Liver (tissue), 8 donors: ENCODE measurements at regions not wholly inside any gene's neighbourhood (a gene's known extent, or its start where the extent isn't known, plus 50 kb on each side); places are given as distances from the start of the nearest gene placed in this dataset.

Experiments used
- DNase-seq: peaks from one replicate; pipeline ENCODE4 v3.0.0-alpha.2; 2017; ENCODE audit warnings: low spot score
- H3K27ac ChIP-seq, 2 donors: one replicate each; pipeline ENCODE4 v1.7.0; 2013; ENCODE audit warnings: inconsistent platforms in 2 of 2, low read length in 2 of 2, control low read depth in 1 of 2, low read depth in 1 of 2, mild to moderate bottlenecking in 1 of 2
- H3K27me3 ChIP-seq, 4 donors: one replicate each; pipeline versions ENCODE4 v1.6.1 to v1.7.0; 2013; ENCODE audit warnings: low read length in 3 of 4, inconsistent platforms in 1 of 4, mild to moderate bottlenecking in 1 of 4, moderate library complexity in 1 of 4; ENCODE audit not compliant: control insufficient read depth in 4 of 4, insufficient read depth in 4 of 4
- H3K36me3 ChIP-seq, 4 donors: one replicate each; pipeline versions ENCODE4 v1.6.1 to v1.7.0; 2013; ENCODE audit warnings: low read length in 3 of 4, mild to moderate bottlenecking in 3 of 4, low read depth in 1 of 4, moderate library complexity in 1 of 4; ENCODE audit not compliant: control insufficient read depth in 4 of 4, insufficient read depth in 3 of 4
- H3K4me1 ChIP-seq, 4 donors: one replicate each; pipeline versions ENCODE4 v1.6.1 to v1.7.0; 2013; ENCODE audit warnings: low read length in 3 of 4, mild to moderate bottlenecking in 3 of 4, moderate library complexity in 1 of 4; ENCODE audit not compliant: control insufficient read depth in 4 of 4, insufficient read depth in 4 of 4
- H3K4me3 ChIP-seq, 3 donors: one replicate each; pipeline versions ENCODE4 v1.6.1 to v1.7.0; 2013; ENCODE audit warnings: low read length in 3 of 3, control low read depth in 1 of 3, low read depth in 1 of 3, mild to moderate bottlenecking in 1 of 3
- H3K9ac ChIP-seq, 2 donors: one replicate each; pipeline ENCODE4 v1.7.0; 2013; ENCODE audit warnings: low read length in 2 of 2, mild to moderate bottlenecking in 2 of 2, moderate library complexity in 2 of 2, control low read depth in 1 of 2, low read depth in 1 of 2
- H3K9me3 ChIP-seq, 4 donors: one replicate each; pipeline versions ENCODE4 v1.6.1 to v1.7.0; 2013; ENCODE audit warnings: low read length in 3 of 4; ENCODE audit not compliant: control insufficient read depth in 4 of 4
- ATF3 ChIP-seq: IDR thresholded peaks from 2 replicates; pipeline ENCODE4 v1.6.1; 2016; ENCODE audit warnings: antibody characterized with exemption
- CTCF ChIP-seq: fragments of 150-350 bp; IDR thresholded peaks from 2 replicates; pipeline ENCODE4 v1.5.1; 2017; ENCODE audit warnings: improper control_type of control experiment, low read depth, low read length; ENCODE audit not compliant: missing input control
- EGR1 ChIP-seq, 2 donors: IDR thresholded peaks; 2 replicates each; pipeline ENCODE4 v1.6.1; 2016 to 2018; ENCODE audit warnings: antibody characterized with exemption in 2 of 2, low read depth in 2 of 2
- FOXA1 ChIP-seq: IDR thresholded peaks from 2 replicates; pipeline ENCODE4 v1.6.1; 2016; ENCODE audit warnings: antibody characterized with exemption
- FOXA2 ChIP-seq: IDR thresholded peaks from 2 replicates; pipeline ENCODE4 v1.6.1; 2016; ENCODE audit warnings: antibody characterized with exemption
- GABPA ChIP-seq, 2 donors: IDR thresholded peaks in 1 of 2; conservative IDR thresholded peaks in 1 of 2; 2 replicates each; pipeline ENCODE4 v1.6.1; 2016; ENCODE audit warnings: antibody characterized with exemption in 2 of 2, mild to moderate bottlenecking in 1 of 2, moderate library complexity in 1 of 2
- HNF4A ChIP-seq, 2 donors: conservative IDR thresholded peaks; 2 replicates each; pipeline ENCODE4 v1.6.1; 2016; ENCODE audit warnings: antibody characterized with exemption in 2 of 2, mild to moderate bottlenecking in 2 of 2
- HNF4G ChIP-seq: IDR thresholded peaks from 2 replicates; pipeline ENCODE4 v1.6.1; 2016; ENCODE audit warnings: antibody characterized with exemption
- JUND ChIP-seq, 2 donors: IDR thresholded peaks; 2 replicates each; pipeline ENCODE4 v1.6.1; 2016; ENCODE audit warnings: antibody characterized with exemption in 2 of 2
- MAX ChIP-seq: IDR thresholded peaks from 2 replicates; pipeline ENCODE4 v1.6.1; 2016; ENCODE audit warnings: antibody characterized with exemption
- NR2F2 ChIP-seq: IDR thresholded peaks from 2 replicates; pipeline ENCODE4 v1.6.1; 2016; ENCODE audit warnings: antibody characterized with exemption
- RAD21 ChIP-seq, 2 donors: IDR thresholded peaks; 2 replicates each; pipeline ENCODE4 v1.6.1; 2016; ENCODE audit warnings: antibody characterized with exemption in 2 of 2, mild to moderate bottlenecking in 2 of 2
- REST ChIP-seq: IDR thresholded peaks from 2 replicates; pipeline ENCODE4 v1.6.1; 2016; ENCODE audit warnings: antibody characterized with exemption, mild to moderate bottlenecking
- RXRA ChIP-seq, 2 donors: IDR thresholded peaks; 2 replicates each; pipeline ENCODE4 v1.6.1; 2017 to 2018; ENCODE audit warnings: antibody characterized with exemption in 2 of 2, mild to moderate bottlenecking in 1 of 2
- SP1 ChIP-seq: IDR thresholded peaks from 2 replicates; pipeline ENCODE4 v1.6.1; 2018; ENCODE audit warnings: antibody characterized with exemption, mild to moderate bottlenecking
- TAF1 ChIP-seq: conservative IDR thresholded peaks from 2 replicates; pipeline ENCODE4 v1.6.1; 2016; ENCODE audit warnings: antibody characterized with exemption, mild to moderate bottlenecking
- YY1 ChIP-seq: IDR thresholded peaks from 2 replicates; pipeline ENCODE4 v1.6.1; 2016; ENCODE audit warnings: antibody characterized with exemption, mild to moderate bottlenecking
- ZBTB33 ChIP-seq: IDR thresholded peaks from 2 replicates; pipeline ENCODE4 v1.6.1; 2016; ENCODE audit warnings: antibody characterized with exemption
- WGBS: extraction: QIAGEN DNeasy Blood & Tissue Kit; methylation state at CpG from one replicate; pipeline ENCODE4 v1.1.7; 2013; 5-methylcytosine and 5-hydroxymethylcytosine counted together
- donor health status: healthy.
- donor health status: healthy.
- donor health status: healthy.
- donor health status: healthy.
- donor health status: healthy.

GRCh38 chr6:87971605-87972262 is 75.9 kb upstream of the SPACA1 start:
- peaks cover 0 to 4% (median 0%) of the 10 kb centered on the region in 4 donors for H3K4me1 ChIP-seq
- no peak overlapping the region for H3K9ac ChIP-seq
- DNase-seq, result no peak
- H3K27ac ChIP-seq, result no peak overlapping the region
- 74% methylated on average over 5 of the region's 5 CpGs for WGBS
- H3K27me3 ChIP-seq, result peaks cover 0 to 8% (median under 1%) of the 10 kb centered on the region in 4 donors
- no peak overlapping the region for H3K4me3 ChIP-seq
- no peaks in the 10 kb centered on the region for H3K36me3 ChIP-seq
- peaks cover 0 to 2% (median 0%) of the 10 kb centered on the region in 4 donors for H3K9me3 ChIP-seq
- no peak for TF ChIP-seq RAD21 (IDR thresholded peaks at IDR 0.05)
- no peak for TF ChIP-seq FOXA1

- Histone ChIP-seq H3K27ac (no peak overlapping the region), H3K9ac (no peak overlapping the region)
Measured at GRCh38 chr6:87968435-87969278, 79.0 kb upstream of the SPACA1 start.

More at GRCh38 chr6:87968435-87969278, 79.0 kb upstream of the SPACA1 start:
- Histone ChIP-seq H3K4me3 (peak overlapping the region in 1 of 3 donors; percentile 25), H3K9me3 (peaks cover 0 to 5% (median 0%) of the 10 kb centered on the region in 4 donors), H3K36me3 (no peaks in the 10 kb centered on the region), H3K27me3 (peaks cover 0 to 8% (median under 1%) of the 10 kb centered on the region in 4 donors), H3K4me1 (peaks cover 0 to 4% (median 0%) of the 10 kb centered on the region in 4 donors)
- no peak for TF ChIP-seq EGR1 (IDR thresholded peaks at IDR 0.05; ENCODE audit: low read depth in 2 of 2)
- no peak for TF ChIP-seq ZBTB33
- no peak for TF ChIP-seq RAD21 (IDR thresholded peaks at IDR 0.05)
- no peak for TF ChIP-seq HNF4G
- TF ChIP-seq NR2F2, result no peak
- TF ChIP-seq JUND (IDR thresholded peaks at IDR 0.05), result no peak
- TF ChIP-seq FOXA1, result no peak
- no peak for TF ChIP-seq FOXA2
- no peak for TF ChIP-seq MAX
- no peak for TF ChIP-seq CTCF
- no peak for TF ChIP-seq YY1
- no peak for TF ChIP-seq SP1
- TF ChIP-seq TAF1, result no peak
- no peak for TF ChIP-seq ATF3
- no peak for TF ChIP-seq REST
- no peak for TF ChIP-seq RXRA (IDR thresholded peaks at IDR 0.05)
- TF ChIP-seq GABPA (IDR thresholded peaks at IDR 0.05 in 1 of 2, conservative IDR thresholded peaks at IDR 0.05 in 1 of 2), result no peak
- TF ChIP-seq HNF4A (conservative IDR thresholded peaks at IDR 0.05), result no peak
- no peak for DNase-seq
- WGBS, result 24% methylated on average over 26 of the region's 26 CpGs
